Colonic mucosa (tissue), 4 donors: ENCODE measurements at regions not wholly inside any gene's neighbourhood (a gene's known extent, or its start where the extent isn't known, plus 50 kb on each side); places are given as distances from the start of the nearest gene placed in this dataset.

Source experiments
- DNase-seq: peaks from one replicate; pipeline ENCODE4 v3.0.0-alpha.2; 2020
- H3K27ac ChIP-seq: fragments of 200-600 bp; one replicate; pipeline ENCODE4 v1.8.0; 2021
- H3K27me3 ChIP-seq: fragments of 200-600 bp; one replicate; pipeline ENCODE4 v1.8.0; 2021
- H3K36me3 ChIP-seq: fragments of 200-600 bp; one replicate; pipeline ENCODE4 v1.8.0; 2021
- H3K4me1 ChIP-seq: fragments of 200-600 bp; one replicate; pipeline ENCODE4 v1.8.0; 2021; ENCODE audit warnings: mild to moderate bottlenecking
- H3K4me3 ChIP-seq: fragments of 200-600 bp; one replicate; pipeline ENCODE4 v1.8.0; 2021
- H3K9ac ChIP-seq, 2 donors: one replicate each; pipeline ENCODE4 v1.7.0; 2013; ENCODE audit warnings: control low read depth in 2 of 2, low read depth in 2 of 2, low read length in 2 of 2
- H3K9me3 ChIP-seq: fragments of 200-600 bp; one replicate; pipeline ENCODE4 v1.8.0; 2021
- intact Hi-C: fragments of 100-400 bp; cut with DNase I; formaldehyde crosslinking; loops from one replicate; pipeline ENCODE4 v1.14.1; 2022
- TF ChIP-seq, protein P1 (sequence below): fragments of 200-600 bp; IDR thresholded peaks from one replicate; pipeline ENCODE4 v1.8.0; 2022; ENCODE audit warnings: antibody characterized with exemption, mild to moderate bottlenecking
- donor health status: healthy.
- donor health status: DM: no; HTN: no; CAD: no.
- donor health status: DM: no; HTN: no; CAD: no.

DNA sequence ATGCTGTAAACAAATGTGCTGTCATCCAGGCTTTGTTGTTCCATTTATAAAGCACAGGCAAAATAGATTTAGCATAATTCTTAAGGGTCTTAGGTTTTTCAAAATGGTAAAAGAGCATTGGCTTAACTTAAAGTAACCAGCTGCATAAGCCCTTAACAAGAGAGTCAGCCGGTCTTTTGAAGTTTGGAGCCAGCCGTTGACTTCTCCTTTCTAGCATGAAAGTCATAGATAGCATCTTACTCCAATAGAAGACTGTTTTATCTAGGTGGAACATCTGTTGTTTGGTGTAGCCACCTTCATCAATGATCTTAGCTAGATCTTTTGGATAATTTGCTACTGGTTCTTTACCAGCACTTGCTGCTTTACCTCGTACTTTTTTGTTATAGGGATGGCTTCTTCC lies 297.5 kb upstream of the DCBLD2 start:
- TF ChIP-seq, protein P1, sequence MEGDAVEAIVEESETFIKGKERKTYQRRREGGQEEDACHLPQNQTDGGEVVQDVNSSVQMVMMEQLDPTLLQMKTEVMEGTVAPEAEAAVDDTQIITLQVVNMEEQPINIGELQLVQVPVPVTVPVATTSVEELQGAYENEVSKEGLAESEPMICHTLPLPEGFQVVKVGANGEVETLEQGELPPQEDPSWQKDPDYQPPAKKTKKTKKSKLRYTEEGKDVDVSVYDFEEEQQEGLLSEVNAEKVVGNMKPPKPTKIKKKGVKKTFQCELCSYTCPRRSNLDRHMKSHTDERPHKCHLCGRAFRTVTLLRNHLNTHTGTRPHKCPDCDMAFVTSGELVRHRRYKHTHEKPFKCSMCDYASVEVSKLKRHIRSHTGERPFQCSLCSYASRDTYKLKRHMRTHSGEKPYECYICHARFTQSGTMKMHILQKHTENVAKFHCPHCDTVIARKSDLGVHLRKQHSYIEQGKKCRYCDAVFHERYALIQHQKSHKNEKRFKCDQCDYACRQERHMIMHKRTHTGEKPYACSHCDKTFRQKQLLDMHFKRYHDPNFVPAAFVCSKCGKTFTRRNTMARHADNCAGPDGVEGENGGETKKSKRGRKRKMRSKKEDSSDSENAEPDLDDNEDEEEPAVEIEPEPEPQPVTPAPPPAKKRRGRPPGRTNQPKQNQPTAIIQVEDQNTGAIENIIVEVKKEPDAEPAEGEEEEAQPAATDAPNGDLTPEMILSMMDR, result no peak
- no peaks in the 10 kb centered on the region for H3K4me1 ChIP-seq
- H3K27ac ChIP-seq, result no peak overlapping the region
- no peaks in the 10 kb centered on the region for H3K27me3 ChIP-seq
- H3K9ac ChIP-seq, result no peak overlapping the region
- H3K9me3 ChIP-seq, result no peaks in the 10 kb centered on the region
- DNase-seq, result no peak
- H3K36me3 ChIP-seq, result no peaks in the 10 kb centered on the region
- intact Hi-C loops, result no loop called here
- H3K4me3 ChIP-seq, result no peak overlapping the region

DNA sequence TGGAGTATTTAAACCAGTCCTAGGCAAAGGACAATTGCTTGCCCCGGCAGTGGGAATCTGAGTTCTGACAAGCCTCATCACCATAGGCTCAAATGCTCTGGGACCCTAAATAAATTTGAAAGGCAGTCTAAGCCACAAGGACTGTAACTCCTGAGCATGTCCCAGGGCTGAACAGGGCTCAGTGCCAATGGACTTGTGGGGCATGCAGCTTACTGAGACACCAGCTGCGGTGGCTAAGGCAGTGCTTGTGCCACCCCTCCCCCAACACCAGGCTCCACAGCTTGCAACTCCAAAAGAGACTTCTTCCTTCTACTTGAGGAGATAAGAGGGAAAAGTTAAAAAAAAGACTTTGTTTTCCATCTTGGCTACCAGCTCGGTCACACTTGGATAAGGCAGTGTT lies 289.7 kb upstream of the DCBLD2 start:
- intact Hi-C loops, result no loop called here
- no peak for DNase-seq
- no peaks in the 10 kb centered on the region for H3K9me3 ChIP-seq
- no peaks in the 10 kb centered on the region for H3K27me3 ChIP-seq
- H3K27ac ChIP-seq, result no peak overlapping the region
- no peaks in the 10 kb centered on the region for H3K4me1 ChIP-seq
- no peak overlapping the region for H3K4me3 ChIP-seq
- no peaks in the 10 kb centered on the region for H3K36me3 ChIP-seq
- TF ChIP-seq, protein P1, result no peak
- H3K9ac ChIP-seq, result no peak overlapping the region

DNA sequence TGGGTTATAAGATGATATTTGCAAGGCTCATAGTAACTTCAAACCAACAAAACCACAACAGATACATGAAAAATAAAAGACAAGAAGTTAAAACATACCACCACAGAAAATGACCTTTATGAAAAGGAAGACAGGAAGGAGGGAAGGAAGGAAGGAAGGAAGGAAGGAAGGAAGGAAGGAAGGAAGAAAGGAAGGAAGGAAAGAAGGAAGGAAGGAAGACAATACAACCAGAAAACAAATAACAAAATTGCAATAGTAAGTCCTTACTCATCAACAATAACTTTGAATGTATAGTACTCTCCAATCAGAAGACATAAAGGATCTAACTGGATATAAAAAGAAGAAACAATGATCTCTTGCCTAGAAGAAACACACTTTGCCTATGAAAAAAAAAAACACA lies 287.4 kb upstream of the DCBLD2 start:
- Histone ChIP-seq H3K36me3 (no peaks in the 10 kb centered on the region), H3K9me3 (no peaks in the 10 kb centered on the region), H3K27me3 (no peaks in the 10 kb centered on the region), H3K4me3 (no peak overlapping the region), H3K27ac (no peak overlapping the region), H3K4me1 (no peaks in the 10 kb centered on the region), H3K9ac (no peak overlapping the region)
- intact Hi-C loops, result no loop called here
- TF ChIP-seq, protein P1, result no peak
- no peak for DNase-seq

DNA sequence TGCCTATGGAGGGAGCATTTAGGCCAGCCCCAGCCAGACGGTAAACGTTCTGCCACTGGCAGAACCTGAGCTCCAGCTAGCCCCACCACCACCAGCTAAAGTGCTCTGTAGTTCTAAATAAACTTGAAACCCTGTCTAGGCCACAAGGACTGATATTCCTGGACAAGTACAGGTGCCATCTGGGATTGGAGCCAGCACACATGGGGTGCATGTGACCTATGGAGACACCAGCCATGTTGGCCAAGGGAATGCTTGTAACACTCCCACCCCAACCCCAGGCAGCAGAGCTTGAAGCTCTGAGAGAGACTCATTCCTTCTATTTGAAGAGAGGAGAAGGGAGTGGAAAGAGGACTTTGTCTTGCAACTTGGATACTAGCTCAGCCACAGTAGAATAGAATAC lies 284.5 kb upstream of the DCBLD2 start:
- Histone ChIP-seq H3K9me3 (no peaks in the 10 kb centered on the region), H3K27me3 (no peaks in the 10 kb centered on the region), H3K27ac (no peak overlapping the region), H3K4me3 (no peak overlapping the region), H3K36me3 (no peaks in the 10 kb centered on the region), H3K4me1 (no peaks in the 10 kb centered on the region), H3K9ac (no peak overlapping the region)
- DNase-seq, result no peak
- intact Hi-C loops, result no loop called here
- TF ChIP-seq, protein P1, result no peak

DNA sequence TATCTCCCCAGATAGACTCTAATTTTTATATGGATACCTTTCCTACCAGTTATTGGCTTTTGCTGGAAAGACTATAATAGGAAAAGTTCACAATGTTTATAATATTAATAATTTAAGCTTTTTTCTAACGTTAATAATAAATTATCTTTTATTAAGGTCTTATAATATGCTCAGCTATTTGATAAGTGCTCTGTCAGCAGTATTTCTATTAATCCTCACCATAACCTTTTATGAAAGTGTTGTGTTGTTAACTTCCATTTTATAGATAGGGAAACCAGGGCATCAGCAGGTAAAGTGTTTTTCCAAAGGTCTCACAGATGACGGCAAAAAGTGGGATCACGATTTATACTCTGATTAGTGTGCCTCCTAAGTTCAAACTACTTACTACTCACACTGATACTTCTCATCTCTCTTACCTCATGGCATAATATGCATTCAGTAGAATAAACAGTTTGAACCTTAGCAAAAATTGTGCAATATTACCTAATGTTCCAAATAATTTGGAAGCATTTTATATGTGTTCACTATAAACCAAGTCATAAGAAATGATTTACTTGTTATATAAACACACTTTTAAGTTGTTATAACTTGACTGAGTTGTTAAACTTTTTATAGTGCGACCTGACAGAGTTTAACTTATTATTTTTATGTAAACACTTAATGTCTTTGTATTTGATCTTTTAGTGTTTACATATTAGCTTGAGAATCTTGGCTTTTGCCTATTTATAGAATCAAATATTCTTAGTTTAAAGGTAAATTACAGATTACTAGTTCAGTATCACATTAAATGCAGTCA lies 274.9 kb upstream of the DCBLD2 start:
- Histone ChIP-seq H3K4me3 (no peak overlapping the region), H3K27ac (no peak overlapping the region)
- intact Hi-C loops, result no loop called here

More for the DNA sequence above, 274.9 kb upstream of the DCBLD2 start:
- Histone ChIP-seq H3K27me3 (no peaks in the 10 kb centered on the region), H3K9ac (no peak overlapping the region), H3K36me3 (no peaks in the 10 kb centered on the region), H3K9me3 (no peaks in the 10 kb centered on the region), H3K4me1 (no peaks in the 10 kb centered on the region)
- TF ChIP-seq, protein P1, result no peak
- DNase-seq, result no peak
